MCF 10A (cell line): ENCODE measurements at regions not wholly inside any gene's neighbourhood (a gene's known extent, or its start where the extent isn't known, plus 50 kb on each side); places are given as distances from the start of the nearest gene placed in this dataset.

Source experiments
- BruUV-seq: library from RNA; stranded (reverse); fragments of 400-500 nt; replicated peaks from 2 replicates; lab custom pipeline; 2021; lab: Mats Ljungman, UMichigan
- CTCF ChIA-PET: fragments of 300-600 bp; sonication (Branson Sonifier 250); formaldehyde crosslinking; extraction: SDS; loops from one replicate; lab custom pipeline; 2021; ENCODE audit warnings: antibody characterized with exemption, inconsistent platforms; lab: Yijun Ruan, JAX
- POLR2A ChIA-PET: fragments of 300-600, 350-650 bp; sonication (Branson Sonifier 250); formaldehyde crosslinking; extraction: SDS; loops from one replicate; lab custom pipeline; 2020; ENCODE audit warnings: antibody characterized with exemption, inconsistent platforms; lab: Yijun Ruan, JAX
- DNase-seq: peaks from one replicate; pipeline ENCODE4 v3.0.0-alpha.2; 2018; ENCODE audit not compliant: unreplicated experiment
- H3K27ac Mint-ChIP-seq: one replicate; pipeline ENCODE4 v1.8.0; 2022; ENCODE audit warnings: mild to moderate bottlenecking, low read depth, mixed read lengths; ENCODE audit not compliant: unreplicated experiment
- H3K27me3 Mint-ChIP-seq: one replicate; pipeline ENCODE4 v1.8.0; 2022; ENCODE audit warnings: mixed read lengths; ENCODE audit not compliant: insufficient read depth, unreplicated experiment
- H3K36me3 Mint-ChIP-seq: one replicate; pipeline ENCODE4 v1.8.0; 2022; ENCODE audit warnings: mild to moderate bottlenecking, moderate library complexity, mixed read lengths; ENCODE audit not compliant: insufficient read depth, unreplicated experiment
- H3K4me1 Mint-ChIP-seq: one replicate; pipeline ENCODE4 v1.8.0; 2022; ENCODE audit warnings: mixed read lengths; ENCODE audit not compliant: insufficient read depth, unreplicated experiment
- H3K4me3 Mint-ChIP-seq: one replicate; pipeline ENCODE4 v1.8.0; 2022; ENCODE audit warnings: mild to moderate bottlenecking, moderate library complexity, mixed read lengths; ENCODE audit not compliant: unreplicated experiment
- H3K9me3 Mint-ChIP-seq: one replicate; pipeline ENCODE4 v1.8.0; 2022; ENCODE audit warnings: mixed read lengths; ENCODE audit not compliant: unreplicated experiment
- intact Hi-C: fragments of 100-400 bp; cut with micrococcal nuclease; formaldehyde crosslinking; loops from 2 replicates; pipeline ENCODE4 v1.14.1; 2022
- TF ChIP-seq, protein P1 (sequence below): fragments of 200-600 bp; IDR thresholded peaks from one replicate; pipeline ENCODE4 v1.8.0; 2022; ENCODE audit warnings: antibody characterized with exemption, mild to moderate bottlenecking; ENCODE audit not compliant: unreplicated experiment

DNA sequence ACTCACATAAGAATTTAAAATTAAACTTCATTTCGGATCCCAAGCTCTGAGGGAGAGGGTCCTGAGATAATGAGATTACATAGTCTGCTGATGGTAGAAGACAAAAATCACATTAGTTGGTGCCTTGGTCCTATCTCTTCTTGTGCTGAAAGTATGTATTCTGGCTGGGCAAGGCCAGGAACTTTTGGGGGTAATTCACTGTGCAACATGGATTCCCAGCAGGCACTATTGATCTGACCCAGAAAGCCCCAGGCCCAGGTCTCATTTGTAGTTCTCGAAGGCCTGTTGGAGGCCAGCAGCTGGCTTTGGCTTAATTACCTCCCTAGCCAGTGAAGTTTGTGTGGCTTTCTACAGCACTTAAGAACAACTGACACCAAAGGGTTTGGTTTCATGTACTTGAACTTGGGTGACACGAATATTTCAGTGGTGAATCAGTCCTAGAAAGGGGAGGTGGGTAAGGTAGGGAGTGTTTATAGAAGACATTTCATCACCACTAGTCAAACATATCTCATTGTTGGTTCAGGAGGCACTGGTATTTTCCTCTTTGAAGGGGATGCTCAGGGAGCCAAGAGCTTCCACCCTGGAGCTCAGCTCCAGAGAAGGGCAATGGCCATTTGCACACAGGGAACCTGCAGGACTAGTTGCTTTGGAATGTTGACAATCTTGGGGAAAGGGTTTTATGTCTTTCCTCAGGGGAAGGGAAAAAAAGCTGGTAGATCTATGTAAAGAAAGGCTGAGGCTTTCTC lies 217.8 kb downstream of the OSR1 start:
- intact Hi-C loops: no loop called here
- Mint-ChIP-seq H3K9me3 (no peaks in the 10 kb centered on the region), H3K27me3 (no peaks in the 10 kb centered on the region), H3K36me3 (no peaks in the 10 kb centered on the region), H3K4me1 (peaks cover 30% of the 10 kb centered on the region), H3K4me3 (peak overlapping the region; percentile 40), H3K27ac (peak overlapping the region; percentile 87)
- no TSS peak for BruUV-seq
- ChIA-PET CTCF (interaction anchor here (0.6 to 0.7 kb wide), 2 partner anchors 363 to 960 kb away, joined by 3 read pairs; no protein-coding TSS in a partner anchor), POLR2A (interaction anchor here (0.5 to 1.5 kb wide), 5 partner anchors 19 to 207 kb away, joined by 3 to 5 read pairs (median 4); no protein-coding TSS in a partner anchor)
- TF ChIP-seq, protein P1, sequence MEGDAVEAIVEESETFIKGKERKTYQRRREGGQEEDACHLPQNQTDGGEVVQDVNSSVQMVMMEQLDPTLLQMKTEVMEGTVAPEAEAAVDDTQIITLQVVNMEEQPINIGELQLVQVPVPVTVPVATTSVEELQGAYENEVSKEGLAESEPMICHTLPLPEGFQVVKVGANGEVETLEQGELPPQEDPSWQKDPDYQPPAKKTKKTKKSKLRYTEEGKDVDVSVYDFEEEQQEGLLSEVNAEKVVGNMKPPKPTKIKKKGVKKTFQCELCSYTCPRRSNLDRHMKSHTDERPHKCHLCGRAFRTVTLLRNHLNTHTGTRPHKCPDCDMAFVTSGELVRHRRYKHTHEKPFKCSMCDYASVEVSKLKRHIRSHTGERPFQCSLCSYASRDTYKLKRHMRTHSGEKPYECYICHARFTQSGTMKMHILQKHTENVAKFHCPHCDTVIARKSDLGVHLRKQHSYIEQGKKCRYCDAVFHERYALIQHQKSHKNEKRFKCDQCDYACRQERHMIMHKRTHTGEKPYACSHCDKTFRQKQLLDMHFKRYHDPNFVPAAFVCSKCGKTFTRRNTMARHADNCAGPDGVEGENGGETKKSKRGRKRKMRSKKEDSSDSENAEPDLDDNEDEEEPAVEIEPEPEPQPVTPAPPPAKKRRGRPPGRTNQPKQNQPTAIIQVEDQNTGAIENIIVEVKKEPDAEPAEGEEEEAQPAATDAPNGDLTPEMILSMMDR: no peak
- DNase-seq: peak; percentile 83

DNA sequence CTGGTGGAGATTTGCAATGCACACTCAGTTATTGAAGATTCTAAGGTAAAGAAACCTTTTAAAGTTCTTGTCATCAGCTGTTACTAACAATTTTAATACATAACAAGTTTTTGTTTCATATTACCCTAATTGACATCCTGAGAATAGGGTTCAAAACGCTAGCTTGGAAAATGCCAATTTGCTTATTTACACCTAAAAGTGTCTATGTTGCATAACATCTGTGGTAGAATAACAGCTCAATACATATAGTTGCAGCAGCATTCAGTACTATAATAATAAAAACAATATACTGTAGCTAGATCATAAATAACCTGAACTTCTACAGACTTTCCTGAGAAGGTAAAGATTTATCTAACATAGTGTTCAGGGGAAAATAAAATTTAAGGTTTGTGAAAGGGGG lies 219.0 kb downstream of the OSR1 start:
- no peaks in the 10 kb centered on the region for H3K27me3 Mint-ChIP-seq
- intact Hi-C loops: no loop called here
- H3K27ac Mint-ChIP-seq: no peak overlapping the region
- peaks cover 1% of the 10 kb centered on the region for H3K9me3 Mint-ChIP-seq
- BruUV-seq: no TSS peak
- no peaks in the 10 kb centered on the region for H3K36me3 Mint-ChIP-seq
- TF ChIP-seq, protein P1: no peak
- ChIA-PET POLR2A (interaction anchor here (1.1 to 1.2 kb wide), 2 partner anchors 11 to 56 kb away, joined by 3 read pairs; no protein-coding TSS in a partner anchor), CTCF (no interaction called here)
- no peak overlapping the region for H3K4me3 Mint-ChIP-seq
- peaks cover 30% of the 10 kb centered on the region for H3K4me1 Mint-ChIP-seq
- no peak for DNase-seq

DNA sequence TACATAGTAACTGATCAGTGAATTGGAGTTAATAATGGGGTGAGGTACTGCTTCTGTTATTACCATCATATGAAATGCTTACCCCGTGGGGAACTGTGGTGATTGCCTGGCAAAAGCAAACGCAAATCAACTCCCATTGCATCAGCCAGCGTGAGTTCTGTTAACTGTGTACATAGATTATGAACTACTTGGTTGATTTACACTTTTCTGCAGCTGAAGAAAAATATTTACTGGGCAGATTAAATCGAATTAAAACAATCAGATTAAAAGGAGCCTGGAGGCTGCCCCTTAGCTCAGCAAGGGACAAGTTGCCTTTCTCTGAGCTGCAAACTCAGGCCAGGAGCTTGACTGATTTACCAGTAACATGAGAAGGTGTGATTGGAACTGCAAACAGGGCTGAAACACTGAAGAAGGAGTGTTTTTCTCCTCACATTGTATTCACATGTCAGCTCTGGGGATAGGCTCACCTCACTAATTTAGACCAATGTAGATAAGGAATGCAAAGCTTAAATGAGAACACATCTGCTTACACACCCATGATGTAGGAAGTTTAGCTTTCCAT lies 220.1 kb downstream of the OSR1 start:
- no peak overlapping the region for H3K4me3 Mint-ChIP-seq
- no peaks in the 10 kb centered on the region for H3K36me3 Mint-ChIP-seq
- TF ChIP-seq, protein P1: no peak
- no TSS peak for BruUV-seq
- H3K27me3 Mint-ChIP-seq: no peaks in the 10 kb centered on the region
- peaks cover 7% of the 10 kb centered on the region for H3K9me3 Mint-ChIP-seq
- intact Hi-C loops: no loop called here
- POLR2A ChIA-PET: interaction anchor here (0.8 to 1.2 kb wide), 3 partner anchors 10 to 57 kb away, joined by 3 read pairs; no protein-coding TSS in a partner anchor
- no peak for DNase-seq
- CTCF ChIA-PET: interaction anchor here (0.6 to 1.1 kb wide), 2 partner anchors 283 to 1504 kb away, joined by 3 read pairs; no protein-coding TSS in a partner anchor
- no peak overlapping the region for H3K27ac Mint-ChIP-seq
- H3K4me1 Mint-ChIP-seq: peaks cover 30% of the 10 kb centered on the region

DNA sequence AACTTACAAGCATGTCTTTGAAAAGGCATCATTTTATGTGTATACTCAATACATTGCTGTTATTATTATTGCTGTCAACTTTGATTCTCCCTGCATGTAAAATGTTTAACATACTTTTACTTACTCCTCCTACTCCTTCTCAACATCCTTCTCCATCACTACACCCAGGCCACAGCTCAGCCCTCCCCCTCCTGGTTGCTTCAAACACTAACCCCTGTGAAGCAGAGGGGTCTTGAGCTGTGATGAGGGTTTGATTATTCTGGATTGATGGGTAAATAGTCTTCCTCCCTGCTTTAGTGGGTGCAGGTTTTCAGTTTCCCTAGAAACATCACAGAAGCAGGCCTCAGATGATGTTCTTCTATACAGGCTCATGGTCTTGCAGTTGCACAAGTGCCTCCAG lies 221.0 kb downstream of the OSR1 start:
- CTCF ChIA-PET: interaction anchor here (1.1 kb wide), 1 partner anchor 282 kb away, joined by 3 read pairs; no protein-coding TSS in a partner anchor
- H3K9me3 Mint-ChIP-seq: peaks cover 7% of the 10 kb centered on the region
- no TSS peak for BruUV-seq
- DNase-seq: no peak
- TF ChIP-seq, protein P1: no peak
- peaks cover 30% of the 10 kb centered on the region for H3K4me1 Mint-ChIP-seq
- H3K4me3 Mint-ChIP-seq: no peak overlapping the region
- intact Hi-C loops: no loop called here
- H3K36me3 Mint-ChIP-seq: no peaks in the 10 kb centered on the region
- no peaks in the 10 kb centered on the region for H3K27me3 Mint-ChIP-seq
- POLR2A ChIA-PET: interaction anchor here (0.7 kb wide), 1 partner anchor 12 kb away, joined by 3 read pairs; no protein-coding TSS in a partner anchor
- H3K27ac Mint-ChIP-seq: no peak overlapping the region
